GM12892 (cell line): ENCODE measurements at regions not wholly inside any gene's neighbourhood (a gene's known extent, or its start where the extent isn't known, plus 50 kb on each side); places are given as distances from the start of the nearest gene placed in this dataset.
"Not testable (repeated sequence)": the region's sequence is repeated elsewhere in the genome, so short reads cannot be mapped to it uniquely, and the experiment has no call there.

Experiments
- DNase-seq: peaks from one replicate; pipeline ENCODE4 v3.0.0; 2011; ENCODE audit not compliant: insufficient read length
- FAIRE-seq: peaks from 2 replicates; lab custom pipeline; 2011; peaks lifted over from hg19 to GRCh38; lab: Jason Lieb, UNC
- POLR2A ChIP-seq: IDR thresholded peaks from 2 replicates; pipeline ENCODE4 v1.6.1; 2011; ENCODE audit warnings: low read depth, low read length, control low read depth
- POLR2AphosphoS5 ChIP-seq: IDR thresholded peaks from 2 replicates; pipeline ENCODE4 v1.6.1; 2011; ENCODE audit warnings: low read depth, low read length, control low read depth
- TAF1 ChIP-seq: IDR thresholded peaks from 2 replicates; pipeline ENCODE4 v1.6.1; 2011; ENCODE audit warnings: low read depth, mild to moderate bottlenecking, control low read depth, low read length, borderline replicate concordance

DNA sequence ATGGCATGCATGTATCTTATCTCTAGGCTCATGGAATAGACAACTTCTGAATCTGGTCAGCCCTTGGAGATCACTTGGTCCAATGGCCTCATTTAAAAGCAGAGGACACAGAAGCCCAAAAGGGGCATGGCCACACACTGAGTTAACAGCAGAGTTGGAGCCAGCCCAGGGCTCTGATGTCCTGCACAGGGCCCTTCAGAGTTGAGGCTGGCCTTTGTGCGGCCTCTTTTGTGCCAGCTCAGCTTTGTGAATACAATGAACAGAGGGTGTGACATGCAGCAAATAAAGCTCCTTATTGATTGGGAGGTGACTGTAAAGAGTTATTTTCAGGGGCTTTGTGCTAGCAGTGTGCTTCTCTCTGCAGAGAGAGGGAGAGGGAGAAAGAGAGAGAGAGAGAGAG is 150.1 kb upstream of the STK32A start:
- no peak for FAIRE-seq
- DNase-seq: no peak
- TF ChIP-seq TAF1: no peak
- no peak for TF ChIP-seq POLR2AphosphoS5

GRCh38 chr5:147085409-147085808 is 149.4 kb upstream of the STK32A start:
- TF ChIP-seq POLR2AphosphoS5: no peak
- TF ChIP-seq POLR2A: no peak
- TF ChIP-seq TAF1: no peak
- FAIRE-seq (no peak), DNase-seq (no peak)

- no peak for FAIRE-seq
- TF ChIP-seq TAF1 (no peak), POLR2A (no peak), POLR2AphosphoS5 (no peak)
- DNase-seq: no peak
These were observed 142.8 kb upstream of the STK32A start for GRCh38 chr5:147092044-147092443.

- no peak for DNase-seq
- TF ChIP-seq POLR2AphosphoS5: no peak
- no peak for FAIRE-seq
These were observed 141.7 kb upstream of the STK32A start for GRCh38 chr5:147093138-147093537.

- no peak for FAIRE-seq
- no peak for DNase-seq
- TF ChIP-seq TAF1: no peak
- no peak for TF ChIP-seq POLR2AphosphoS5
- TF ChIP-seq POLR2A: no peak
These were observed 139.1 kb upstream of the STK32A start for GRCh38 chr5:147095740-147096139.

DNA sequence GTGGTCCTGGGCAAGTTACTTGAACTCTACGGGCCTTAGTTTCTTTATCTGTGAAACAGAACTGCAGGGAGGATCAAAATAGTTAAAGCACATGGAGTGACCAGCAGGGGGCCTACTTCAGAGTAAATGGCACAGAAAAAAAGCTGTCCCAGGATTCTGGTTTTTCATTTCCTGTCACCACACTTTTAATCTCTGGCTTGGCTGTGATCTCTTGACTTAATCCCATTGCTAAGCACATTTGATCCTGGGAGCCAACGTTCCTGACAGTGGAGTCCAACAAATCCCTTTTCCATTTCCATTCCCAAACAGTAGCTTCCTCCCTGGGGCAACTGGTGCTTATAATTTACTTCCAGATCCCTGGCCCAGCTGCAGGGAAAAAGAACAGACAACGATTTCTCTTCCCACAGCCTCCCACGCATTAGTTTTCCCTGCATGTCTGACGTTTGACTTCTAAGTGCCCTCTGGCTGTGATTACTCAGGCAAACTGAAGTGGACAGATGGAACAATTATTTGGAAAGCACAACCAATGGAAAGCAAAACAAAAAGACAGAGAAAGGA is 136.5 kb upstream of the STK32A start:
- DNase-seq (no peak), FAIRE-seq (peak; percentile 70)
- no peak for TF ChIP-seq POLR2A
- no peak for TF ChIP-seq TAF1

DNA sequence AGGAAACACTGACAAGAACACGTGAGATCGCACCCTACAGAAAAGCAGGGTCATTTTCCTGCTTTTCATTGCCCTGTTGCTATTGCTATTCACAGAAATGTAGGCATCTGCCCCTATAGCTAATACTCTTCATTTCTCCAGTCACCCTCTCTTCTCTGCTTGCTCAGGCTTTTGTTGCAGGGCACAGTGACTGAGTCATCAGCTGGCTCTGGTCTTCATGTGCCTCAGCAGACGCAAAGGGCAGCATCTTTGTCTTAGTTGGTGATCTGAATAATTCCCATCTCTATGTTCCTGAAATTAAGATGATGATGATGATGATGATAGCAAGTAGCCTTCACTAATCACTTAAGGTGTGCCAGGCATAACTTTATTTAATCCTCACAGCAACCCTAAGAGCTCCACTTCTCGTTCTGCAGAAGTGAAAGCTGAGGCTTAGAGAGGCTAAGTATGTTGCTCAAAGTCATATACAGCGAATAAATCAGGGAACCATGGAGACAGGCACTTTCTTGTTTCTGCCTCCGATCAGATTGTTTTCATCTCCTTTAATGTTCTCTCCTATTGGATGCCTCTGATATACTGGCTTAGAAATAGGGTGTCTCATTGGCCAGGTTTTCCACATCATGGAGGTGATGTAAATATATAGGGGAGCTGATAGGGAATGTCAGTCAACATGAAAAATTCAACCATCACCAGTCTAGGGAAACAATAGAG is 133.0 kb upstream of the STK32A start:
- TF ChIP-seq POLR2AphosphoS5 (no peak), POLR2A (no peak), TAF1 (no peak)
- DNase-seq: no peak
- no peak for FAIRE-seq

GRCh38 chr5:147112899-147113298 is 121.9 kb upstream of the STK32A start:
- TF ChIP-seq TAF1 (no peak), POLR2A (no peak), POLR2AphosphoS5 (no peak)
- no peak for DNase-seq
- no peak for FAIRE-seq

GRCh38 chr5:147113967-147114366 is 120.9 kb upstream of the STK32A start:
- no peak for DNase-seq
- TF ChIP-seq POLR2AphosphoS5: no peak
- TF ChIP-seq TAF1: no peak
- no peak for TF ChIP-seq POLR2A
- FAIRE-seq: no peak

GRCh38 chr5:147139759-147140158 is 95.1 kb upstream of the STK32A start:
- FAIRE-seq, DNase-seq: not testable (repeated sequence)

DNA sequence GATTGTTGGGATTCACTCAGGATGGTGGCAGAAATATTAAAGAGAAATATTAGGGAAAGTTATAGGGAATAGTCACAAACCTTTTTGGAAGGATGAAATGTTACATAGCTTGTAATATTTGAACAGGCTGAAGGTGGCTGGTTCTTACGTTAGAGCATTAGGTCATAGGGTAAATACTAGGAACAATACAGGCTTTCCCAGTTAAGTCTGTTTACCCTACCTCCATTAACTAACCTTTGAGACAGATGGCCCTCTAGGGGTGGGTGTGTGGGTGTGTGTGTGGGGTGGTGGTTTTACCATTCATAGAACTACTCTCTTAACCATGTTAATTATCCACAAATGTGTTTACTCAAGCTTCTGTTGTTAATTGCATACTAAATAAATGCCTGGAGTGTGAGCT is 94.3 kb upstream of the STK32A start:
- FAIRE-seq (no peak), DNase-seq (no peak)
- TF ChIP-seq POLR2AphosphoS5 (no peak), TAF1 (no peak), POLR2A (no peak)

DNA sequence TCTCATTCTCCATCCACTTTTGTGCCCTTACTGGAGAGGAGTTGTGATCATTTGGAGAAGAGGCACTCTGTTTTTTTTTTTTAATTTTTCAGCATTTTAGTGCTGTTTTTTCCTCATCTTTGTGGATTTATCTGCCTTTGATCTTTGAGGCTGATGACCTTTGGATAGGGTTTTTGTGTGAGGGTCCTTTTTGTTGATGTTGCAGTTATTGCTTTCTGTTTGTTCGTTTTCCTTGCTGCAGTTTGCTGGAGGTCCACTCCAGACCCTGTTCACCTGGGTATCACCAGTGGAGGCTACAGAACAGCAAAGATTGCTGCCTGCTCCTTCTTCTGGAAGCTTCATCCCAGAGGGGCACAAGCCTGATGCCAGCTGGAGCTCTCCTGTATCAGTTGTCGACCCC is 93.2 kb upstream of the STK32A start:
- not testable (repeated sequence) for DNase-seq, FAIRE-seq

GRCh38 chr5:147143215-147143614 is 91.6 kb upstream of the STK32A start:
- FAIRE-seq (no peak), DNase-seq (no peak)

More at GRCh38 chr5:147143215-147143614, 91.6 kb upstream of the STK32A start:
- no peak for TF ChIP-seq POLR2A
- no peak for TF ChIP-seq POLR2AphosphoS5
- TF ChIP-seq TAF1: no peak
